HG03066 (cell line): ENCODE measurements at regions not wholly inside any gene's neighbourhood (a gene's known extent, or its start where the extent isn't known, plus 50 kb on each side); places are given as distances from the start of the nearest gene placed in this dataset.

ENCODE experiments used
- ATAC-seq: cut with Tn5 transposase; IDR thresholded peaks from one replicate; pipeline ENCODE4 v1.9.1; 2021; ENCODE audit warnings: low read depth; ENCODE audit not compliant: unreplicated experiment

DNA sequence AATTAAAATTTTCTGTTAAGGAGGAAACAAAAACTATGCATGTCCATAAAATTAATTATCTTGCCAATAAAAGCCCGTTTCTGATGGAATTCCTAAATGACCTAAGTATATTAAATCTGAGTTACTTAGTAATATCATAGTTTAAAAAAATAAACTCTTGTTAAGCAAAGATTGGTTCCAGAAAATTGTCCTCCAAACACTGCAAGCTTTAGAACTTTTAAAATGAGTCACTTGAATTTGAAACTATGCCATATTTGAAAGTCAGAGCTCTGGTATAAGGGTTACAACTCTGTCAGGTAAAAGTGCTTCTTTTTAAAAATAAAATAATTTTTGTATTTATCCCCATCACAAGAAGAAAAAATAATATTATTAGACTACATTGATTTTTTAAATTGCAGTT lies 409.5 kb downstream of the PLPP3 start:
- no peak for ATAC-seq

DNA sequence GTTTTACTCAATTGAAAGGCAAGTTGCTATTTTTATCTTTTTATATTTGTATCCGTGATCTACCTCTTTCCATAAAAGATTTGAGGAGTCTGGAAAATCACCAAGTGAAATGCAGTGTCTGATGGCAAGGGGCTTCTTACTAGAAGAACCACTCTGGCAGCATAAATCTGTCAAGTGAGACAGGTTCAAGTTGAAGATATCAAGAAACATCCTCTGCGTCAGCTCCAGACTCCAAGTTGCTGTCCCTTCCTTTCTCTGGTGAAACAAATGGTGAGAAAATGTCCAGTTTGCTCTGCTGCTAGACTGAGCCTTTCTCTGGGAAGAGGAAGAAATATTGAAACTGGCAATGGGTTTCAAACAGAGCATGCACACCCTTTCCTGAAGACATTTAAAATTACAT lies 411.2 kb downstream of the PLPP3 start:
- no peak for ATAC-seq

DNA sequence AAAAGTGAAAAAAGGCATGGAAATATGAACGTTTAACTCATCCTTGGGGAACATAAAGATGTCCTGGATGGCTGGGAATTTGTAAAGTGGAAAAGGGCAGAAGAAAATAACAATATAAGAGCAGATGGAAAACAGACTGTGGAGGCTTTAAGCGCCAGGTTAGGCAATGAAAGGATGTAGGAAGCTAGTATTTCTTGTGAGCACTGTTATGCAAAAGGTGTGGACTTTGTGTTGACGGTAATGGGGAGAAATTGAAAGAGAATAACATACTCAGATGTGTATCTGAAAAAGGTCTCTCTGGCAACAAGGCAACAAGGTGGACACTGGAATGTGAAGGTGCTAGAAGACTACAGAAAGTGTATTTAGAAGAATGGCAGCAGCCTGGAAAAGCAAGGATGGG lies 411.8 kb downstream of the PLPP3 start:
- ATAC-seq, result no peak

DNA sequence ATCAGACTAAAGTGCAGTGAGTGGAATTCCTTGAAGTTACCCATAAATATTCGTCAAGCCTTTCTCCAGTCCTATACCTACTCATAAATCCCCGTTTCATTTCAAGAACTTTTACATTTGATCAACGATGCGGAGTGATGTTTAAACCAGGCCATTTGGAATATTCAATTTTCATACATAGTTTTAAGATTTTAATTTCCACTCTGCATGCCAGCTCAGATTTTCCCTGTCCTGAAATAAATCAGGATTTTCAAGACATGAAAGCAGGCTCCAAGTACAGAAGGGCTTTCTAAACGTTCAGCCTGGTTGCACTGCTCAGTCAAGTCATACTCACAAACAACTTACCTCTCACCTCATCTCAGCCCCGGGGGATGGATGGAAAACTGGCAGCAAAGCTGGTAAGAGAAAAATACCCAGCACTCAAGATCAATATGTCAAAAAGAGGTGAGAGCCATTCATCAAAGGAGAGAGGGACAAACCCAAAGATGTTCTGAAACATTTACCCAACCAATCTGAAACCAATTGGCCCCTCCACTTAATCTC lies 418.5 kb downstream of the PLPP3 start:
- no peak for ATAC-seq

DNA sequence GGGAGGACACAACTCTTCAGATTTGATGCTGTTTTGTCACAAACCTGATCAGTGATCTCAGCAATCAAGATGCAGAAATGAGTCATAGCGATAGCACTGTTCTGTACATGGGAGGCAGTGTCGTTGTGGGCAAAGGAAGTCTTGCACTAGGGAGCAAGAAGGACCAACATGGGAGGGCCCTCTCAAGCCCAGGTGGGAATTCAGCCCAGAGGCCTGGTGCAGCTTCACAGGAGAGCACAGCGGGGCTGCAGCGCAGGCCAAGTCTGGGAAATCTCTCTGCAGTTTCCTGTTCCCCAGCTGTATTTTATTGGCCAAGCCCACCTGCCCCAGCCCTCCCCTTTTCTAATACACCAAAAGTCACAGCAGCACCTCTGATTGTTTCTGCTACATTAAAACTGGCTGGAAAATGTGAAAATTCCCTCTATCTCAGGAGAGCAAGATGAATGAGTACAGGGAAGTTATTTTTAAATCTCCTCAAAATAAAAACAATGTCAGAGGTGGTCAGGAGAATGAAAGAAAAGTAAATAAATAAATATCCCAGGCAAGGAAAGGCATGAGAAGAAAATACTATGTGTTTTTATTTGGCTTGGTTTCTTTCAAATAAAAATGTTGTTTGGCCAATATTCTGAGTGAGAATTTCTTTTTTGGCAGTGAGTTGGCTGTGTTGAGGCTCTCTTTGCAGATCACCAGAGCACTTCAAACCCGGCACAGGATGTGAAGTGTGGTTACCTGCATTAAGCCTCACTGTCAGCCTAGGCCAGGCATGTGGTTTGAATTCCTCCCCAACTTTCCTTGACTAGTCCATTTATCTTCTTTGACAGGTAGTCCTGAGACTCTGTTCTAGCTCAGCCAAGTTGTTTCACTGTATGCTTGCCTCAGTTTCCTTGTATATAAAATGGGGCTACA lies 422.1 kb downstream of the PLPP3 start:
- ATAC-seq, result no peak

DNA sequence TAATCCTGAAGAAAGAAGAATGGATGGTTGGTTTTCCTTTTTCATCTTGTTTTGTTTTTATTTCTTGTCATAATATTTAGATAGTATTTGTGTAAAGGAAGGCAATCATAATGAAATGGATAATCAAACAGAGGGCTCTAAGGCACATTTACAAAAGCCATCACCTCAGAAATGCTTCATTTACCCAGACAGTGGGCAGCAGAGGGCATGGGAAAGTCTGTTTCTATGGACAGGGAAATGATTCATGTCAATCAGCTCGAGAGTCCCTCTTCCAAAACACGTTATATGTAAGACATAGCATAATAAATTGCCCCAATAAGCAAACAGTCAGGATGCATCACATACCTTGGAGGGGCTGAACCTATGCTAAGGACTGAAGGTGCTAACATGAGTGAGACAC lies 426.1 kb downstream of the PLPP3 start:
- ATAC-seq, result no peak

DNA sequence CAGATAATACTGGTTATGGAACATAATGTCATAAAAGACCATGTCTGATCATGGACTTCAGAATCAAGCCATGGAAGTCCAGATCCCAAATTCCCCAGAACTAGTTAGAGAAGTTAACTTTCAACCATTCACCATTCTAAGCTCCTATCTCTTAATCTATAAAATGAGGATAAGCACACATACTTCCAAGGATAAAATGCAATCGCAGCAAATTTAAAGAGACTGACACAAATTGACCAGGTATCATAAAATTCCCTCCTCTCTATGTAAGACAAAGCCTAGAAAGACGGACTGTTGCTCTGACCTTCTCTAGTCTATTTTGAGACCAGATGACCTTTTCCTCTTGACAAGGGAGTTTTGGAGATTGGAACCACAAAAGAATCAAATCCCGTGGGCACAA lies 426.7 kb downstream of the PLPP3 start:
- ATAC-seq, result no peak

DNA sequence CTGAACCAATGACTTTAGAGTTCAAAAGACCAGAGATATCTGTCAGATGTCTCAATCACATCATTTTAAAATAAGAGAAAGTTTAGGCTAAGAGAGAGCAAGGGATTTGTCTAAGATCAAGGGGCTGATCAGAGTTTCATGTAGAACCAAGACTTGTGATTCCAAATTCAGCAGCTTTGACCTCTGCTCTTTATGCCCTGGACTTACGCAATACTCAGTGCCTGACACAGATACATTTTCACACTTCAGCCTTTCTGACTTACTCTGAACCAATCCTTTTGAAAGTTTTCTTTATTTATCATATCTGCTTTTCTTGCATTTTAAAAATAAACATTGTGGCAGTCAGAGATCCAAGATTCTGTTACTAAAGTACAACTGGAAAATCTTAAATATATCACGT lies 428.0 kb downstream of the PLPP3 start:
- no peak for ATAC-seq

DNA sequence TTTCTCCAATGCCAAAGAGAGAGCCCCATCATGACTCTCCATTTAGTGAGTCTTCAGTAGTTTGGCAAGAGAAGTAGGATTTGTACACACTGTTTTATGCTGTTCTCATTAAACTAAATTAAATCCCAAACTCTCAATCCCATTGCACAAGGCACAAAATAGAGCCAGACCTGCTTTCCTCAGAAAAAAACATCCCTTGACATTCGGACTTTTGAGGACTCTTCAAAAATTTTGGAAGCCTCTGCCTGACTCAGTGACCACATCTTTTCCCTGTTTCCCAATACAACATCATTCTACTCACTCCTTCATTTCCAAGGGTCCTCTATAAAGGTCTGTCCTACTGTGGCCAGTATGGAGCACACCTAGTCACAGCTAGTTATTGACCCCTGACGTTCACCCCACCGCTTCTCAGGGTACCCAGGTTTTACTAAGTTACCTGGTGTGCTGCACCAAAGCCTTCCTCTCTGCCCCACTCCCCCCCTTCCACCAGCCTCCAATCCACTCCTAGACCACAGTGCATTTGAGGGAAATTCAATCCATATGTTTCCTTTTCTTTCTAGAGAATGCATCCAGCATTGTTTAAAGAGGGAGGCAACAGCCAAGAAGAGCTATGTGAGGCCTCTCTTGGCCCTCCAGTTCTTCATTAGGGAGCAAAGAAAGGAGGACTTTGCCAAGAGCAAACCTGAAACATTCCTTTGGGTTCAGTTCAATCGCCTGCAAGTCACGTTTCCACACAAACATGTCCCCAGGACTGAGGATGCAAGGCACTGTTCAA lies 428.7 kb downstream of the PLPP3 start:
- no peak for ATAC-seq

DNA sequence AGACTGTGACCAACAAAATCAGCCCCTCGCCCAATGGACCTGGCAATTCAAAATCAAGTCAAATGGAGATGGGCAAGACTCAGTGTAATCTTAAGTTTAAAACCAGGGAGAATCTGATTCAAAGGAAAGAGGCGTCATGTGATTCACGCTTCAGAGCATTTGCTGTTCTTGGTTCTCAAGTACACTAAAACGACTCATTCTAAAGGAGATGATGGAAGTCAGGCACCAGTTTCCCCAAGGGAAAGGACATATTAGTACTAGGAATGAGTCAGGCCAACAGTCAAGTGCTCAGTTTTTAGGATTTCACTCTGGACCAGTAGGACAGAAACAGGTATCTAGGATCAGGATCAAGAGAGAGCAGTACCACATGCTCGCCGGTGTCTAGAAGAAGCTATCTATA lies 429.6 kb downstream of the PLPP3 start:
- ATAC-seq, result no peak

DNA sequence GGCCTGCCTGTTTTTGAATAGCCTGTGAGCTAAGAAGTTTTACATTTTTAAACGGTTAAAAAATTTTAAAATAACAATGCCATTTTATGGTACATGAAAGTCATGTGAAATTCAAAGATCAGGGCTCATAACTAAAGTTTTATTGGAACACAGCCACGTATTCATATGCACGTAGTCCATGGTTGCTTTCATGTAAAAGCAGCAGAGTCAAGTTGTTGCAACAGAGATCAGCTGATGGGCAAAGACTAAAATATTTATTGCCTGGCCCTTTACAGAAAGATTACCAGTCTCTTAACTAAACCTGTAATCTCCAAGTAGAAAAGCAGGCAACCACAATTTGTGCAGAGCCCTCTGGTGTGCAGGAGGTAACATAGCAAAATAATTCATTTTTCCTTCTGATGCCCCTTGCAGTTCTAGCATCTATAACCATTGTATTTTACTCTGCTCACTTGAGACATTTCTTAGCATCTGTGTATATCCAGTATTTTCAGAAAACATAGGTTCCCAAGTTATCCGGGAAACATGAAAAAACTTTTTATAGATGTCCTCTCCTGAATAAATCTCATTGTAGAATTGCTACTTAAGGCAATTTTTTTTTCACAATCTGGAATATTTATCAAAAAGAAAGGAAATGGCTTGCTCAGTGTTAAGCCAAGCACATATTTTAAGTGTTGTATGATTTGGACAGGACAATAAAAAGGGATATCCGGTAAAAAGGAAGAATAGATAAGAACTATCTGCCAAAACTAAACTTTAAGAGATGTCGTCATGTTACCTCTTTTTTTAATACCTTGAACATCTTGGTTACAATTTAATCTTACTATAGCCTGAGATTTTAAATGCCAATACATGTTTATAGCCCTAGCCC lies 430.8 kb downstream of the PLPP3 start:
- ATAC-seq, result no peak

DNA sequence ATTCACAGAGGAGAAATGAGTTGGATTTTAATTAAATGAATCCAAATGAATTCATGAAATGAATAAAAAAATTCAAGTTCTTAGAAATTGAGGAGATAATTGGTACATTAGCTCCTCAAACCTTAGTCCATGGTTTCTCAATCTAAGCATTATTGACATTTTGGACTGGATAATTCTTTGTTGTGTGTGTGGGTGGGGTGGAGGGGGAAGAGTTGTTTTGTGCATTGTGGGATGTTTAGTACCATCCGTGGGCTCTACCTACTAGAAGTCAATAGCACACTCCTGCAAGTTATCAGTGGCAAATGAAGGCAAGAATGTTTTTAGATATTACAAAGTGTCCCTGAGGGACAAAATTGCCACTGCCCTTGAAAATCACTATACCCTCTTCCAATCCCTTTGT lies 431.9 kb downstream of the PLPP3 start:
- ATAC-seq, result no peak

DNA sequence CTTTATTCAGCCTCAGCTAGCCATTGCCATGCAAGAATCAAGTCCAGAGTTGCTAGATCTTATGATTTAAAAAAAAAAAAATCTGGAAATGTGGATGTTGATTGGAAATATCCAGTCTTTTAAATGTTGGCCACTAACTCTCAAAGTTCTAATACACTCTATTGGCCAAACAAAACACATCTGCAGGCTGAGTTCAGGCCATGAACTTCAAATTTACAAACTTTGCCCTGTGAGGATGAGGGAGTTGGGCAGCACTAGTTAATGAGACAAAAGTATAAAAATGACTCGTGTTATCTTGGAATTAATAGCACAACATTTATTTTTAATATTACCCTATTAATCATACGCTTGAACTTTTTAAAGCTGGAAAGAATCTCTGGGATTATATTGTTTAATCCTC lies 432.3 kb downstream of the PLPP3 start:
- ATAC-seq, result no peak

DNA sequence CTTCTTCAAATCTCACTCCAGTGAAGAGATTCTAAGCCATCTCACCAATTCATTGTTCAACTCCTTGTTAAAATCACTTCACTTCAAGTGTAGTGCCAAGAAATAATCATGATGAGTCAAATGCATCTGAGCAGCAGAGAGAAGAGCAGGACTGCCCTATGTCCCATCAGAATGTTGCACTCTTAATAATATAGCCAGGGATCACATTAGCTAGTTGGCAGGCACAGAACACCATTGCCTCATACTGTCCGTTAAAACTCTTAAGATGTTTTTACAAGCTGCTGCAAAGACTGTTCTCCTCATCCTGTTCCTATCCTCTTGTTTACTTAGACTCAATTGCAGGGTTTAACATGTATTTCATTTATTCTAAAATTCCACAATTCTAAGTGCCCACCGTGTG lies 432.9 kb downstream of the PLPP3 start:
- ATAC-seq, result no peak

DNA sequence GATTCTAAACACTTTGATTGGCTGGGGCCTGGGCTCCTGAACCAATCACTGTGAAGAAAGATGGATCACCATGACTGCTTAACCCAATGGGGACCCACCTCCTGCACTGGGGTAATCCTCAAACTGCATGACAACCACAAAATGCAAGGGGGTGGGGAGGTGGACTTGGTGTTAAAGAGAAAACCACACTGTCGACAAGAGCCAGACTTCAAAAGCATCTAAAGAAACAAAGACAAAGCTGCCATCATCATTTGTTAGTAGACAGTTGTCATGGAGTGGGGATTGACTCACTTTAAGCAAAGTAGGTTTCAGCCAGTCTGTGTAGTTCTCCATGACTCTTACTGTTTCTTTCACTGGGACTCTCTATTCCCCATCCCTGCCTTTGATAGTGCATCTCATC lies 433.8 kb downstream of the PLPP3 start:
- ATAC-seq, result no peak

DNA sequence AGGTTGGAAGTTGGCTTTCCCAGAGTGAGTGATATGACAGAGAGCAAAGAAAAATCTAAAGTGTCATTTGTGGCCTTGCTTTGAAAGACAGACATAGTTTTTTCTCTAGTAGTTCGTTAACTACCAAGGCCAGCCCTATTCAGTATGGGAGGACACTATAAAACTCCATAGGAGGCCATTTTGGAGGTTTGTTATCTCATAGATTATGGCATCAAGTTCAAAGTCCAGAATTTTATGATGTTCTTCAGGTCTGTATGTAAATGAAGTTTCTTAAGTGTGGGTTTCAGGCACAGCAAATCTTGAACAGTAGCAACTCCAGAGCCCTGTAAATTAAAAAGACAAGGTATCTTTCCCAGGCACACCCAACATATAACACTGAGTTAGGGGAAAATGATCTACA lies 437.1 kb downstream of the PLPP3 start:
- ATAC-seq, result no peak

DNA sequence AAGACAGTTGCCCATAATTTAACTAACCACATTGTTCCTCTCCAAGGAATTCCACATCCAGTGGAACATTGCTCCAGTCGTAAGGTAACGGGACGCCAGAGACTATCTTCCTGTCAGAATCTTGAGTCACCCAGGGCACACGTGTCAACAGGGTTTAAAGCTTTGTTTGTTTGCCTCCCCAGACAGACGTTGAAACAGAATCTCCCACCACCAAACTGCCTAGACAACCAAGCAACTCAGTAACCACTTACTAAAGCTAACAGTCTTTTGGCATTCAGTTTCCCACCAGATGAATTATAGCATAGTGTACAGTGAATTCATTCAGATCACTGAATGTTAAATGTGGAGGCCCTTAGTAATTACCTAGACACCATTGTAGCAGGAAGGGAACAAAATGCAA lies 439.5 kb downstream of the PLPP3 start:
- ATAC-seq, result no peak

DNA sequence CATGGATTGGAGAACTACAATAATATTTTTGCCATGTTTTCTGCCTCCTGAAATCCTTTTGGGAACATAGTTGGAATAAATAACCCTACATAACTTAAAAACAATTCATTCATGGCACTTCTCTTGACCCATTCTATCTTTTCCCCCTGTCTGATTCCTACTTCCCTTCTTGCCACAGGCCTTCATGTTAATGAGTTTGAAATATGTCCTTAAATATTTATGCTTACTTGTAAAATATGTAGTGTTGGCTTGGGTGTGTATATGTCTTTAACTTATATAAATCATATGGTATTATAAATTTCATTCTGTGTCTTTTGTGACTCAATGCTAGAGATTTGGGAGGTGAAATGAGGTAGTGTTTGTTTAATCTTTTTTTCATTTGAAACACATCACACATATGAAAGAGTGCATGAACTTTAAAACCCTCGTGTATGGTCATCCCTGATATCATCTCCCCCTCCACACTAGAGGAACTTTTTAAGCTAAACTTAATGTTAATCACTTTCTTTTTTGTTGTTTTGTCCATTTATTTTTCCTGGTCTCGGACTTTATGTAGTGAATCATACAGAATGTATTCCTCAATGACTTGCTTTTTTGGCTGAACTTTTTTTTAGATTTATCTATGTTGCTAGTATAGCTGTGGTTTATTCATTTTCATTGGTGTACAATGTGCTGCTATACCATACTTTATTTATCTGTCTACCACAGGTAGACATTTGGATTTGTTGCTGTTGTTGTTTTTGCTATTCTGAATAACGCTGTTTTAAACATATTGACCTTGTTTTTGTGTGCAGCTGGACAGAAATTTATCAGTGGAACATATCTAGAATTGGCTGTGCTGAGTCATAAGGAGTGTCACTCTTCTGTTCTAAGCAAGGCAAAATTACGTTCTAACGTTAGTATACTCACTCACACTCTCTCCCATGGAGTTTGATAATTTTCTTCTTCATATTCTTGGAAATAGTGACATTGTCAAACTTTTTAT lies 441.6 kb downstream of the PLPP3 start:
- no peak for ATAC-seq

DNA sequence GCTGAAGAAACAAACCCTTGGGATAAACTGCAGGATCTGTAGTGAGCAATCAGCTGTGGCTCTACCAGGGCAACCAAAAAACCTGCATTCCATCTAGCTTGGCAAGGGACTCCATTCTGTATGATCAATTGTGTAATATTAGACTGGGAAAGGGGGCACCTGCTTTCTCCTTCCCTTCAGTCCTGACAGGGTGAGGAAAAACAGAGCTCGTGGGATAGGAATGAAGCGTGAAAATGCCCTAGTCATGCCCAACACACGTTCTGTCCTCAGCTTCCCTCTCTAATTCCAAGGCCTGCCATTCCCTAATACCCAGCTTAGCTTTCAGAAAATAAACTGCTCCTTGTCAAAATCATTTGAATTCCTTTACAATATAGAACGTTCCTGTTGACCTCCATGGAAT lies 442.3 kb downstream of the PLPP3 start:
- ATAC-seq, result no peak

DNA sequence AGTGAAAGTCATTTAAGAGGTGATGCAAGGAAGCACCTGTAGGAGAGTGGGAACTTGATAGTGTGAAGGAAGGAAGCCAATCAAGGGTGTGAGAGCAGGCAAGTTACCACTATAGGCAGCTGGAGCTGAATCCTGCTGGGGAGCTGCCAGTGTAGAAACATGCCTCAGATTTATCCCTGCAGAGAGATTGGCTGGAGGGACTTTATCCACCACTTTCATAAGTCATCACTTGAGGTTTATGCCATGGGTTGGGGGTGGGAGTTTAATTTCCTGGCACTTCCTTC lies 443.6 kb downstream of the PLPP3 start:
- ATAC-seq, result no peak
